CD4-positive, alpha-beta T cell (primary cell): ENCODE measurements at regions not wholly inside any gene's neighbourhood (a gene's known extent, or its start where the extent isn't known, plus 50 kb on each side); places are given as distances from the start of the nearest gene placed in this dataset.

Experiments
- ATAC-seq: fragments of 200-7000 bp; cut with Tn5 transposase; one replicate; pipeline ENCODE4 v1.10.0; 2022; ENCODE audit warnings: mild to moderate bottlenecking; ENCODE audit not compliant: poor library complexity
- CTCF ChIA-PET: fragments of 350-600 bp; sonication (Branson Sonifier 250); formaldehyde crosslinking; loops from one replicate; lab custom pipeline; 2021; ENCODE audit warnings: antibody characterized with exemption, inconsistent platforms; lab: Charles Lee
- POLR2A ChIA-PET: fragments of 350-600 bp; sonication (Branson Sonifier 250); formaldehyde crosslinking; loops from one replicate; lab custom pipeline; 2021; ENCODE audit warnings: antibody characterized with exemption, inconsistent platforms; lab: Charles Lee
- DNase-seq, 14 experiments: peaks; one replicate each; pipeline ENCODE4 v3.0.0-alpha.2; 2013 to 2020; ENCODE audit warnings: mixed read lengths in 2 of 14
- H3K27ac ChIP-seq, 2 donors: one replicate each; pipeline versions ENCODE4 v1.5.1 to v1.7.0; 2013; ENCODE audit warnings: low read length in 2 of 2, low read depth in 1 of 2, mild to moderate bottlenecking in 1 of 2
- H3K27me3 ChIP-seq, 2 experiments: 1 replicate in 1 of 2; 2 replicates in 1 of 2; pipeline versions ENCODE4 v1.6.1 to v1.7.0; 2013; ENCODE audit warnings: low read length in 2 of 2, control low read depth in 1 of 2, mild to moderate bottlenecking in 1 of 2, moderate library complexity in 1 of 2; ENCODE audit not compliant: insufficient read depth in 2 of 2, control insufficient read depth in 1 of 2
- H3K36me3 ChIP-seq: one replicate; pipeline ENCODE4 v1.6.1; 2013; ENCODE audit warnings: low read length, control low read depth; ENCODE audit not compliant: insufficient read depth
- H3K4me1 ChIP-seq: one replicate; pipeline ENCODE4 v1.6.1; 2013; ENCODE audit warnings: low read length, control low read depth; ENCODE audit not compliant: insufficient read depth
- H3K4me3 ChIP-seq: one replicate; pipeline ENCODE4 v1.5.1; 2013; ENCODE audit warnings: mild to moderate bottlenecking, low read length, moderate library complexity
- H3K9me3 ChIP-seq, 2 experiments: 1 replicate in 1 of 2; 2 replicates in 1 of 2; pipeline versions ENCODE4 v1.6.1 to v1.7.0; 2013; ENCODE audit warnings: low read length in 2 of 2, mild to moderate bottlenecking in 2 of 2, control low read depth in 1 of 2, moderate library complexity in 1 of 2; ENCODE audit not compliant: control insufficient read depth in 1 of 2, insufficient read depth in 1 of 2
- H3K27ac Mint-ChIP-seq: one replicate; pipeline ENCODE4 v1.8.0; 2020; ENCODE audit warnings: mixed read lengths
- H3K27me3 Mint-ChIP-seq: one replicate; pipeline ENCODE4 v1.8.0; 2021; ENCODE audit warnings: mixed read lengths
- H3K36me3 Mint-ChIP-seq: one replicate; pipeline ENCODE4 v1.8.0; 2021; ENCODE audit warnings: low read depth, mixed read lengths
- H3K4me1 Mint-ChIP-seq: one replicate; pipeline ENCODE4 v1.8.0; 2021; ENCODE audit warnings: low read depth, mixed read lengths
- H3K4me3 Mint-ChIP-seq: one replicate; pipeline ENCODE4 v1.8.0; 2020; ENCODE audit warnings: mild to moderate bottlenecking, mixed read lengths
- H3K9me3 Mint-ChIP-seq: one replicate; pipeline ENCODE4 v1.8.0; 2020; ENCODE audit warnings: mixed read lengths
- CTCF ChIP-seq: fragments of 200-600 bp; IDR thresholded peaks from one replicate; pipeline ENCODE4 v1.8.0; 2022; ENCODE audit warnings: antibody characterized with exemption, mild to moderate bottlenecking
- intact Hi-C, 2 experiments: fragments of 100-400 bp; cut with DNase I in 1 of 2; cut with micrococcal nuclease in 1 of 2; formaldehyde crosslinking; loops; one replicate each; pipeline versions ENCODE4 v1.15.1 to v1.9.0; 2023 to 2025; cut with DNase I, micrococcal nuclease

DNA sequence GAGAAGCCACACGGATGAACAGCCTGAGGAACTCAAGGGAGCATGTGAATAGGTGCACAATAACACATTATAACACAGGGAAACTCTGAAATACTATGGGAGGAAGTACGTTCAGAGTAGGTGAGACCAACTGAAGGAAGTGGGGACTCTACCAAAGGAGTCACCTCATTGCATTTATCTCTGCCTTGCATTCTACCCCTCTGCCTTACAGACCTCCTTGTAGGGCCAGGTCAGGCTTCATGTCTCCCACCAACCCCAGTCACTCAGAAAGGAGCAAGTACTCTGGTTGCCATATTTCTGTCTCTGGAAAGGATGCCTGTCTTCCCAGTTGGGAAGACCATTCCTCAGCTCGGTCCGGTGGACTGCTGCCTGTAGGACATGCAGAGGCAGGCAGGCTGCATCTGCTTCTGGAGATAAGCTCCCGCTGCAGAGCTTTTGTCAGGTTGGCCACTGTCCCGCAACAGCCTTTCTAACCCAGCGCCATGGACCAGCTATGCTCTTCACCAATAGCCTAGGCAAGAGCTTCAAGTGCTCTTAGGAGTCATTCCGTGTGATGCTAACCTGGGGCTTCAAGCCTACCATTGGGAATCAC, 51.6 kb upstream of the ASIP start:
- Mint-ChIP-seq H3K36me3 (no peaks in the 10 kb centered on the region), H3K4me1 (no peaks in the 10 kb centered on the region), H3K27me3 (peaks cover 26% of the 10 kb centered on the region), H3K9me3 (no peaks in the 10 kb centered on the region), H3K4me3 (no peak overlapping the region), H3K27ac (no peak overlapping the region)
- ChIA-PET CTCF (no interaction called here), POLR2A (no interaction called here)
- H3K4me1 ChIP-seq = no peaks in the 10 kb centered on the region
- DNase-seq = no peak
- peaks cover 2 to 5% of the 10 kb centered on the region in 2 experiments for H3K27me3 ChIP-seq
- no peak for ATAC-seq
- TF ChIP-seq CTCF = no peak
- H3K36me3 ChIP-seq = no peaks in the 10 kb centered on the region
- intact Hi-C loops = loop anchor here in 1 of 2 experiments (2.0 to 5.0 kb wide), 2 partner anchors 83 to 579 kb away; no protein-coding TSS in a partner anchor
- H3K9me3 ChIP-seq = no peaks in the 10 kb centered on the region
- H3K27ac ChIP-seq = no peak overlapping the region
- no peak overlapping the region for H3K4me3 ChIP-seq

GRCh38 chr20:34190262-34190661, 51.0 kb upstream of the ASIP start:
- Histone ChIP-seq H3K4me1 (no peaks in the 10 kb centered on the region), H3K9me3 (no peaks in the 10 kb centered on the region), H3K36me3 (no peaks in the 10 kb centered on the region), H3K27ac (no peak overlapping the region), H3K4me3 (no peak overlapping the region), H3K27me3 (peaks cover 5% of the 10 kb centered on the region in 2 experiments)
- no peaks in the 10 kb centered on the region for H3K36me3 Mint-ChIP-seq
- no peaks in the 10 kb centered on the region for H3K4me1 Mint-ChIP-seq
- intact Hi-C loops = loop anchor here in 1 of 2 experiments (2.0 to 5.0 kb wide), 2 partner anchors 82 to 579 kb away; no protein-coding TSS in a partner anchor
- ChIA-PET CTCF (no interaction called here), POLR2A (interaction anchor here (0.6 kb wide), 1 partner anchor 690 kb away, joined by 4 read pairs; no protein-coding TSS in a partner anchor)
- H3K9me3 Mint-ChIP-seq = no peaks in the 10 kb centered on the region
- H3K4me3 Mint-ChIP-seq = no peak overlapping the region
- TF ChIP-seq CTCF = no peak
- no peak for ATAC-seq
- no peak overlapping the region for H3K27ac Mint-ChIP-seq
- DNase-seq = no peak
- H3K27me3 Mint-ChIP-seq = peaks cover 27% of the 10 kb centered on the region

- no peak for ATAC-seq
- Mint-ChIP-seq H3K36me3 (no peaks in the 10 kb centered on the region), H3K9me3 (no peaks in the 10 kb centered on the region), H3K4me3 (no peak overlapping the region), H3K4me1 (no peaks in the 10 kb centered on the region), H3K27ac (no peak overlapping the region), H3K27me3 (peaks cover 31% of the 10 kb centered on the region)
- Histone ChIP-seq H3K4me3 (no peak overlapping the region), H3K36me3 (no peaks in the 10 kb centered on the region), H3K9me3 (no peaks in the 10 kb centered on the region), H3K27me3 (peaks cover 5 to 9% of the 10 kb centered on the region in 2 experiments), H3K4me1 (no peaks in the 10 kb centered on the region), H3K27ac (no peak overlapping the region)
- intact Hi-C loops = loop anchor here in 1 of 2 experiments (2.0 to 5.0 kb wide), 2 partner anchors 82 to 578 kb away; no protein-coding TSS in a partner anchor
- CTCF ChIA-PET = no interaction called here
- no peak for TF ChIP-seq CTCF
- peak in 10 of 14 experiments; percentile 6 to 55 (median 25) for DNase-seq
- POLR2A ChIA-PET = interaction anchor here (0.6 kb wide), 1 partner anchor 690 kb away, joined by 4 read pairs; no protein-coding TSS in a partner anchor
Measured at GRCh38 chr20:34190679-34191090, 50.5 kb upstream of the ASIP start.
